HG03439 (cell line): ENCODE measurements at regions not wholly inside any gene's neighbourhood (a gene's known extent, or its start where the extent isn't known, plus 50 kb on each side); places are given as distances from the start of the nearest gene placed in this dataset.

ENCODE experiments used
- ATAC-seq: cut with Tn5 transposase; IDR thresholded peaks from one replicate; pipeline ENCODE4 v1.9.1; 2021; ENCODE audit warnings: mild to moderate bottlenecking, moderate library complexity; ENCODE audit not compliant: unreplicated experiment

- ATAC-seq: no peak
Measured at GRCh38 chr4:19455196-19455595, 796.5 kb upstream of the SLIT2 start.

GRCh38 chr4:19438233-19438632 is 813.5 kb upstream of the SLIT2 start:
- ATAC-seq: no peak

GRCh38 chr4:19437008-19437407 is 814.7 kb upstream of the SLIT2 start:
- no peak for ATAC-seq

GRCh38 chr4:19429684-19430083 is 822.0 kb upstream of the SLIT2 start:
- no peak for ATAC-seq

- ATAC-seq: no peak
Measured at GRCh38 chr4:19425146-19425545, 826.6 kb upstream of the SLIT2 start.

- no peak for ATAC-seq
Measured at GRCh38 chr4:19417256-19417655, 834.4 kb upstream of the SLIT2 start.

GRCh38 chr4:19416146-19416545 is 835.6 kb upstream of the SLIT2 start:
- ATAC-seq: no peak

- ATAC-seq: no peak
Measured at GRCh38 chr4:19408490-19408889, 843.2 kb upstream of the SLIT2 start.

GRCh38 chr4:19406789-19407188 is 844.9 kb upstream of the SLIT2 start:
- ATAC-seq: no peak

GRCh38 chr4:19403786-19404370 is 847.8 kb upstream of the SLIT2 start:
- no peak for ATAC-seq

GRCh38 chr4:19402581-19403065 is 849.1 kb upstream of the SLIT2 start:
- ATAC-seq: no peak

GRCh38 chr4:19401301-19402080 is 850.2 kb upstream of the SLIT2 start:
- ATAC-seq: no peak

- ATAC-seq: no peak
Measured at GRCh38 chr4:19400820-19401219, 850.9 kb upstream of the SLIT2 start.

- ATAC-seq: no peak
Measured at GRCh38 chr4:19399001-19399400, 852.7 kb upstream of the SLIT2 start.

- ATAC-seq: no peak
Measured at GRCh38 chr4:19386786-19387185, 864.9 kb upstream of the SLIT2 start.

GRCh38 chr4:19382993-19383756 is 868.5 kb upstream of the SLIT2 start:
- ATAC-seq: no peak

GRCh38 chr4:19381068-19381467 is 870.6 kb upstream of the SLIT2 start:
- ATAC-seq: no peak

- ATAC-seq: no peak
Measured at GRCh38 chr4:19380600-19380999, 871.1 kb upstream of the SLIT2 start.

- ATAC-seq: no peak
Measured at GRCh38 chr4:19379191-19379708, 872.5 kb upstream of the SLIT2 start.

- ATAC-seq: no peak
Measured at GRCh38 chr4:19375931-19376330, 875.8 kb upstream of the SLIT2 start.

- ATAC-seq: no peak
Measured at GRCh38 chr4:19375136-19375804, 876.4 kb upstream of the SLIT2 start.
